Keratinocyte (primary cell): ENCODE measurements at regions not wholly inside any gene's neighbourhood (a gene's known extent, or its start where the extent isn't known, plus 50 kb on each side); places are given as distances from the start of the nearest gene placed in this dataset.

Experiments
- CTCF ChIP-seq, 3 experiments: IDR thresholded peaks in 1 of 3; conservative IDR thresholded peaks in 1 of 3; optimal IDR thresholded peaks in 1 of 3; 2 replicates in 2 of 3; 3 replicates in 1 of 3; pipeline versions ENCODE3 to v1.5.1; 2011; ENCODE audit warnings: low read length in 3 of 3, mild to moderate bottlenecking in 3 of 3, moderate library complexity in 2 of 3, control low read depth in 1 of 3, inconsistent platforms in 1 of 3; ENCODE audit not compliant: insufficient read depth in 2 of 3; ENCODE audit errors: extremely low read depth in 1 of 3
- EZH2 ChIP-seq: IDR thresholded peaks from one replicate; pipeline ENCODE4 v1.6.1; 2012; ENCODE audit warnings: inconsistent platforms, mild to moderate bottlenecking, low read length, moderate library complexity

- TF ChIP-seq CTCF (optimal IDR thresholded peaks at IDR 0.05 in 1 of 3, IDR thresholded peaks at IDR 0.05 in 1 of 3, conservative IDR thresholded peaks at IDR 0.05 in 1 of 3; ENCODE audit: extremely low read depth in 1 of 3, insufficient read depth in 2 of 3, low read length in 3 of 3) = no peak
- TF ChIP-seq EZH2 = no peak
Observed at GRCh38 chr7:91379236-91379635, 115.0 kb downstream of the FZD1 start.
